ENCODE measurements at regions not wholly inside any gene's neighbourhood (a gene's known extent, or its start where the extent isn't known, plus 50 kb on each side); places are given as distances from the start of the nearest gene placed in this dataset.

DNA sequence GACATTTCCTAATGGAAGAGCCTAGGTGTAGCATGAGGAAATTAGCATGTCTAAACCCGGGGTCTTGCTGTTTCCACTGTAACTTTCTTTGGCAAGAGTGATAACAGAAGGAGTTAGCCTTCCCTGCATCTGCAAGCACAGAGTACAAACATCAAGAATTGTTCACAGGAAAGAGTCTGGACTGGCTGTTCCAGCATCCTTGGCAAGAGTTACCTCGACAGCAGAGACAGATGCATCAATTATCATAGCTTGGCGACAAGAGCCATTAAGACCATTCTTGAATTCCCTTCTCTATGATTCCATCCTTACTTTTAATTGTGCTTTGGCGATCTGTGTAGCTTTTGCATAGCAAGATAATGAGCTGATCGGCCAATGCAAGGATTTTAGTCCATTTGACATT, 82.8 kb upstream of the RALGPS2 start:
- 65% methylated on average over 5 of the region's 5 CpGs for WGBS
- peaks cover 3 to 27% (median 6%) of the 10 kb centered on the region in 4 donors for H3K4me1 ChIP-seq

DNA sequence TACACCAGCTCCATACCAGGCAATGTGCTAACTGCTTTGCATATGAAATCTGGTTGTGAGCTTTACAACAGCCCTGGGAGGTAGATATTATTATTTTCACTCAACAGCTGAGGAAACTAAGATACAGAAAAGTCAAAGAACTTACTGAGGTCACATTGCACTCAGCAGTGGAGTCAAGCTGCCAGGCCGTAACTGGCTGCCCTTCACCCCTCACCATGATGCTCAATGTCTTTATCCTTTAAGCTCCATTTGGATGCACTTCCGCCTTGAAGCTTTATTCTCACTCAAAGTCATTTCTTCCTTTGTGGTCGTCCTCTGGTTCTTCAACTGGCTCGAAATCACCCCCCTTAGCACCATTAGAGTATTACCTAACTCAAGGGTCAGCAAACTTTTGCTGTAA, 81.7 kb upstream of the RALGPS2 start:
- intact Hi-C loops (cut with DNase I) = no loop called here
- TF ChIP-seq EP300 (IDR thresholded peaks at IDR 0.05) (no peak), POLR2AphosphoS5 (IDR thresholded peaks at IDR 0.05) (no peak), POLR2A (IDR thresholded peaks at IDR 0.05; ENCODE audit: low read depth) (no peak)
- TF ChIP-seq, protein P1, sequence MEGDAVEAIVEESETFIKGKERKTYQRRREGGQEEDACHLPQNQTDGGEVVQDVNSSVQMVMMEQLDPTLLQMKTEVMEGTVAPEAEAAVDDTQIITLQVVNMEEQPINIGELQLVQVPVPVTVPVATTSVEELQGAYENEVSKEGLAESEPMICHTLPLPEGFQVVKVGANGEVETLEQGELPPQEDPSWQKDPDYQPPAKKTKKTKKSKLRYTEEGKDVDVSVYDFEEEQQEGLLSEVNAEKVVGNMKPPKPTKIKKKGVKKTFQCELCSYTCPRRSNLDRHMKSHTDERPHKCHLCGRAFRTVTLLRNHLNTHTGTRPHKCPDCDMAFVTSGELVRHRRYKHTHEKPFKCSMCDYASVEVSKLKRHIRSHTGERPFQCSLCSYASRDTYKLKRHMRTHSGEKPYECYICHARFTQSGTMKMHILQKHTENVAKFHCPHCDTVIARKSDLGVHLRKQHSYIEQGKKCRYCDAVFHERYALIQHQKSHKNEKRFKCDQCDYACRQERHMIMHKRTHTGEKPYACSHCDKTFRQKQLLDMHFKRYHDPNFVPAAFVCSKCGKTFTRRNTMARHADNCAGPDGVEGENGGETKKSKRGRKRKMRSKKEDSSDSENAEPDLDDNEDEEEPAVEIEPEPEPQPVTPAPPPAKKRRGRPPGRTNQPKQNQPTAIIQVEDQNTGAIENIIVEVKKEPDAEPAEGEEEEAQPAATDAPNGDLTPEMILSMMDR (IDR thresholded peaks at IDR 0.05) = no peak
- Histone ChIP-seq H3K27ac (replicated peaks in 1 of 4) (no peak overlapping the region), H3K4me3 (no peak overlapping the region), H3K4me1 (peaks cover 3 to 27% (median 6%) of the 10 kb centered on the region in 4 donors), H3K27me3 (no peaks in the 10 kb centered on the region), H3K9me3 (no peaks in the 10 kb centered on the region), H3K36me3 (no peaks in the 10 kb centered on the region)
- WGBS = 93% methylated on average over 4 of the region's 4 CpGs
- DNase-seq (ENCODE audit: extremely low spot score) = no peak

More for the DNA sequence above, 82.8 kb upstream of the RALGPS2 start:
- no peak for TF ChIP-seq POLR2AphosphoS5 (IDR thresholded peaks at IDR 0.05)
- Histone ChIP-seq H3K9me3 (no peaks in the 10 kb centered on the region), H3K36me3 (no peaks in the 10 kb centered on the region), H3K27ac (replicated peaks in 1 of 4) (no peak overlapping the region), H3K4me3 (no peak overlapping the region), H3K27me3 (no peaks in the 10 kb centered on the region)
- no peak for DNase-seq (ENCODE audit: extremely low spot score)
- intact Hi-C loops (cut with DNase I) = no loop called here

DNA sequence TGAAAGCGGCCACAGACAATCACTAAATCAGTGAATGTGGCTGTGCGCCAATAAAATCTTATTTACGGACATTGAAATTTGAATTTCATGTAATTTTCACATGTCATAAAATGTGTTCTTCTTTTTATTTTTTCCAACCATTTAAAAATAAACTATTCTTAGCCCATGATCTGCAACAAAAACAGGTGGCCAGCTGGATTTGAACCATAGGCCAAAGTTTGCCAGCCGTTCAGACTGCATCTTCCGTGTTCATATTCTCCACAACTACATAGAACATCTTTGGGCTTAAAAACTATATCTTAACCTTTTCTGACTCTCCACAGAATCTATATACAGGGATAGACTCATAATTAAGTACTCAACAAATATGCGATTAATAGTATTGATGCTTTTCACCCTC, 81.2 kb upstream of the RALGPS2 start:
- Histone ChIP-seq H3K4me1 (peaks cover 3 to 27% (median 6%) of the 10 kb centered on the region in 4 donors), H3K27me3 (no peaks in the 10 kb centered on the region), H3K4me3 (no peak overlapping the region), H3K27ac (replicated peaks in 1 of 4) (peak overlapping the region in 1 of 4 donors; percentile 3), H3K9me3 (no peaks in the 10 kb centered on the region), H3K36me3 (no peaks in the 10 kb centered on the region)
- intact Hi-C loops (cut with DNase I) = no loop called here
- WGBS = 83% methylated on average over 6 of the region's 6 CpGs
- DNase-seq (ENCODE audit: extremely low spot score) = no peak
- TF ChIP-seq, protein P1 (IDR thresholded peaks at IDR 0.05) = no peak
- TF ChIP-seq POLR2A (IDR thresholded peaks at IDR 0.05; ENCODE audit: low read depth) (no peak), EP300 (IDR thresholded peaks at IDR 0.05) (no peak), POLR2AphosphoS5 (IDR thresholded peaks at IDR 0.05) (no peak)

DNA sequence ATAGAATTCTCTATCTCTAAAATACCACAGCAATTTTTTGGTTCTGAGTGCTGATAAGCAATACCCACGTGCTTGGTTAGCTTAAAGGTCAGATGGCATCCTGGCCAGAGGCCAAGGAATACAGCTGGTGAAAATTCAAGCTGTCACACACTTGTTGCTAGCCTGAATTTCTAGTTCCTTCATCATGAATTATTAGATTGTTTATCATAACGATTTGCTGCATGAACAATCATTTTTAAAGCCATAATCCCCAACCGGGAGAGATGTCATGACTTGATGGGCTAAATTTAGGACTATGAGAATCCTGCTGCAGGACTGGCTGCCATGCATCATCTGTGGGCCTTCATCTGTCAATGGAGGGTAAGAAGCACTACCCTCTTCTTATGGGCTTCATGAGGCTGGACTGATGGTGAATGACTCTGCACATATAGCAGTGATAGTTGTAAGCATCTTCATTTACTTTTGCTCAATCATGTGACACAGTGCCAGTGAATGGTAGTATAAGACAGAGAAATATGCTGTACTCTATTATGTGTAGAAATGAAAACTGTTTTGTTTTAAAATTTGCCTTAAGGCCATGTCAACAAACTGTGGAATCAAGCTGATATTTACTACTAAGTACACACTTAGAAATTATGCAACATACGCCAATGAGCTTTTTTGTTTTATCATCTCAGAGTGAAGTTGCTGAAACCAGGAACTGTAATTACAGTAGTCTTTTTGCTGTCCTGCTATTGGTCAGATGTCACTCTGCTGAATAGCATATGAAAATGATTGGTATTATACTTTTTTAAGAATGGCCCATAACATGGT, 80.5 kb upstream of the RALGPS2 start:
- Histone ChIP-seq H3K4me1 (peaks cover 3 to 27% (median 6%) of the 10 kb centered on the region in 4 donors), H3K9me3 (no peaks in the 10 kb centered on the region), H3K27me3 (no peaks in the 10 kb centered on the region), H3K36me3 (no peaks in the 10 kb centered on the region), H3K4me3 (no peak overlapping the region), H3K27ac (replicated peaks in 1 of 4) (peak overlapping the region in 1 of 4 donors; percentile 3)
- DNase-seq (ENCODE audit: extremely low spot score) = no peak
- TF ChIP-seq, protein P1 (IDR thresholded peaks at IDR 0.05) = no peak
- TF ChIP-seq POLR2AphosphoS5 (IDR thresholded peaks at IDR 0.05) (no peak), EP300 (IDR thresholded peaks at IDR 0.05) (no peak), POLR2A (IDR thresholded peaks at IDR 0.05; ENCODE audit: low read depth) (no peak)
- WGBS = 31% methylated on average over 4 of the region's 4 CpGs
- intact Hi-C loops (cut with DNase I) = no loop called here

DNA sequence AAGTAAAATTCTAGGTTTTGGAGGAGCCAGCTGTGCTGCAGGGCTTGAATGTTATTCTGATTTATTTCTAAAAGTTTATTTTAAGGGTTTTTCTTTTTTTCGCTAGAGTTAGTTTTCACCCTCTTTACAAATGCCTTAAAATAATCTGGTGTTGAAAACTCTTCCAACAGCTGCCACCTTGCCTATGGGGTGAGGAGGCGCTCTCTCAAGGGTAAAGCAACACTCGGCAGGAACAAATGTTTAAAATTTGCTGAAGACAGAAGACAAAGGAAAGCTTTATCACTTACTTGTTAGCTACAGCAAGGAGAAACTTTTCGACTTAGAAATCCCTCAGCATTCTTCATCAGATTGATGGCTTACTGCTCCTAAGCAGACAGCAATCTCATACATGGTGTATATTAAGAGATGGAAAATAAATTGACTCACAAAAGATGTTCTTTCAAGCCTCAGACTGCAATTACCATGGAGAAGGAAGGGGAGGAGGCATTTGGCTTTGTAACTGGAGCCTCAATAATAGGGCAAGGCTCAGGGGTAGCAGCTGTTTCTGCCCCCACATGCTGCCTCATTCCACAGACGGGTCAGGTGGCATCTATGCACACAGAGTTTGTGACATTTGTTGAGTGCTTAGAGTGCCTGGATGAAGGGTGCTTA, 79.8 kb upstream of the RALGPS2 start:
- Histone ChIP-seq H3K9me3 (no peaks in the 10 kb centered on the region), H3K27me3 (no peaks in the 10 kb centered on the region), H3K4me1 (peaks cover 3 to 27% (median 6%) of the 10 kb centered on the region in 4 donors), H3K36me3 (no peaks in the 10 kb centered on the region), H3K27ac (replicated peaks in 1 of 4) (no peak overlapping the region), H3K4me3 (no peak overlapping the region)
- DNase-seq (ENCODE audit: extremely low spot score) = no peak
- TF ChIP-seq POLR2A (IDR thresholded peaks at IDR 0.05; ENCODE audit: low read depth) (no peak), POLR2AphosphoS5 (IDR thresholded peaks at IDR 0.05) (no peak), EP300 (IDR thresholded peaks at IDR 0.05) (no peak)
- TF ChIP-seq, protein P1 (IDR thresholded peaks at IDR 0.05) = no peak
- 72% methylated on average over 5 of the region's 5 CpGs for WGBS
- intact Hi-C loops (cut with DNase I) = no loop called here

Measured in esophagus muscularis mucosa (tissue), 4 donors.